MM.1S (cell line): ENCODE measurements at regions not wholly inside any gene's neighbourhood (a gene's known extent, or its start where the extent isn't known, plus 50 kb on each side); places are given as distances from the start of the nearest gene placed in this dataset.

Experiments
- EZH2 ChIP-seq: fragments of 300-600 bp; sonication (generic); optimal IDR thresholded peaks from 2 replicates; pipeline ENCODE3; 2017; ENCODE audit warnings: low read depth, mild to moderate bottlenecking, antibody characterized with exemption, low read length, mixed read lengths
- EZH2phosphoT487 ChIP-seq: fragments of 300-600 bp; sonication (generic); IDR thresholded peaks from 2 replicates; pipeline ENCODE4 v1.6.1; 2018; ENCODE audit warnings: antibody characterized with exemption, low read length
- TF ChIP-seq, protein P1 (sequence below): fragments of 300-600 bp; sonication (generic); IDR thresholded peaks from 2 replicates; pipeline ENCODE4 v1.5.1; 2016; ENCODE audit warnings: antibody characterized with exemption, low read length, mixed read lengths

- TF ChIP-seq, protein P1, sequence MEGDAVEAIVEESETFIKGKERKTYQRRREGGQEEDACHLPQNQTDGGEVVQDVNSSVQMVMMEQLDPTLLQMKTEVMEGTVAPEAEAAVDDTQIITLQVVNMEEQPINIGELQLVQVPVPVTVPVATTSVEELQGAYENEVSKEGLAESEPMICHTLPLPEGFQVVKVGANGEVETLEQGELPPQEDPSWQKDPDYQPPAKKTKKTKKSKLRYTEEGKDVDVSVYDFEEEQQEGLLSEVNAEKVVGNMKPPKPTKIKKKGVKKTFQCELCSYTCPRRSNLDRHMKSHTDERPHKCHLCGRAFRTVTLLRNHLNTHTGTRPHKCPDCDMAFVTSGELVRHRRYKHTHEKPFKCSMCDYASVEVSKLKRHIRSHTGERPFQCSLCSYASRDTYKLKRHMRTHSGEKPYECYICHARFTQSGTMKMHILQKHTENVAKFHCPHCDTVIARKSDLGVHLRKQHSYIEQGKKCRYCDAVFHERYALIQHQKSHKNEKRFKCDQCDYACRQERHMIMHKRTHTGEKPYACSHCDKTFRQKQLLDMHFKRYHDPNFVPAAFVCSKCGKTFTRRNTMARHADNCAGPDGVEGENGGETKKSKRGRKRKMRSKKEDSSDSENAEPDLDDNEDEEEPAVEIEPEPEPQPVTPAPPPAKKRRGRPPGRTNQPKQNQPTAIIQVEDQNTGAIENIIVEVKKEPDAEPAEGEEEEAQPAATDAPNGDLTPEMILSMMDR: no peak
- TF ChIP-seq EZH2: no peak
- TF ChIP-seq EZH2phosphoT487: no peak
Observed at GRCh38 chr21:14881863-14882499, 182.8 kb downstream of the NRIP1 start.
